ENCODE measurements at regions not wholly inside any gene's neighbourhood (a gene's known extent, or its start where the extent isn't known, plus 50 kb on each side); places are given as distances from the start of the nearest gene placed in this dataset.

GRCh38 chr4:129901205-129901604 lies 805.3 kb downstream of the C4orf33 start:
- Histone ChIP-seq H3K9ac (ENCODE audit: insufficient read depth in 1 of 2, low read length in 2 of 2) (no peak overlapping the region), H3K4me1 (ENCODE audit: control insufficient read depth in 5 of 5, insufficient read depth in 5 of 5, low read length in 5 of 5) (no peaks in the 10 kb centered on the region), H3K27ac (ENCODE audit: low read depth in 1 of 2, low read length in 1 of 2) (no peak overlapping the region), H3K27me3 (ENCODE audit: control insufficient read depth in 3 of 3, insufficient read depth in 3 of 3, low read length in 2 of 3) (no peaks in the 10 kb centered on the region), H3K4me3 (no peak overlapping the region), H3K36me3 (ENCODE audit: control insufficient read depth in 4 of 4, insufficient read depth in 4 of 4, low read length in 4 of 4) (no peaks in the 10 kb centered on the region), H3K9me3 (ENCODE audit: control insufficient read depth in 4 of 4, insufficient read depth in 3 of 4, low read length in 3 of 4) (no peaks in the 10 kb centered on the region)
- DNase-seq (no peak), ATAC-seq (ENCODE audit: insufficient read depth, low FRiP score) (no peak)
- no peak for TF ChIP-seq CTCF (IDR thresholded peaks at IDR 0.05; ENCODE audit: control extremely low read depth, extremely low read depth)
- WGBS, 2 donors = 35 to 46% methylated on average over 1 of the region's 1 CpG

DNA sequence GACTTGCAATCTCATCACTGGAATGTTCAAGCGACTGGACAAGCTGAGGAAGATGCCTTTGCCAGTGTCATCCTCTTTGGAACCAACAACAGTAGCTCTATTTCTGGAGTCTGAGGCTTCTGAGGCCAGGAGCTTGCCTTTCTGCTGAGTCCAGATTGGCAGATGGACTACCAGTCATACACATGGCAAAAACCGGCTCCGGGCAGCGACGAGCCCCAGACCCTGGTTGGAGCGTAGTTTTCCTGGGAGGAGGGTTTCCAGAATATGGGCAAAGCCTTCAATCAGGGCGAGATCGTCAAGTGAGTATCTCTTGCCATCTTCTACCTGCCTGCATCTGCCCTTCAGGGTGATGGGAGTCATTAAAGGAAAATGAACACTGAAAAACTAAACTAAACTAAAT lies 807.9 kb downstream of the C4orf33 start:
- H3K9ac ChIP-seq (ENCODE audit: insufficient read depth in 1 of 2, low read length in 2 of 2) = no peak overlapping the region
- DNase-seq = no peak
- ATAC-seq (ENCODE audit: insufficient read depth, low FRiP score) = no peak
- no peaks in the 10 kb centered on the region for H3K4me1 ChIP-seq (ENCODE audit: control insufficient read depth in 5 of 5, insufficient read depth in 5 of 5, low read length in 5 of 5)
- H3K36me3 ChIP-seq (ENCODE audit: control insufficient read depth in 4 of 4, insufficient read depth in 4 of 4, low read length in 4 of 4) = no peaks in the 10 kb centered on the region
- WGBS, 2 donors = 94% methylated on average over 8 of the region's 8 CpGs
- H3K27ac ChIP-seq (ENCODE audit: low read depth in 1 of 2, low read length in 1 of 2) = no peak overlapping the region
- H3K4me3 ChIP-seq = no peak overlapping the region
- TF ChIP-seq CTCF (IDR thresholded peaks at IDR 0.05; ENCODE audit: control extremely low read depth, extremely low read depth) = no peak
- no peaks in the 10 kb centered on the region for H3K9me3 ChIP-seq (ENCODE audit: control insufficient read depth in 4 of 4, insufficient read depth in 3 of 4, low read length in 3 of 4)
- H3K27me3 ChIP-seq (ENCODE audit: control insufficient read depth in 3 of 3, insufficient read depth in 3 of 3, low read length in 2 of 3) = no peaks in the 10 kb centered on the region

- Histone ChIP-seq H3K4me3 (no peak overlapping the region), H3K27ac (ENCODE audit: low read depth in 1 of 2, low read length in 1 of 2) (no peak overlapping the region), H3K4me1 (ENCODE audit: control insufficient read depth in 5 of 5, insufficient read depth in 5 of 5, low read length in 5 of 5) (no peaks in the 10 kb centered on the region), H3K36me3 (ENCODE audit: control insufficient read depth in 4 of 4, insufficient read depth in 4 of 4, low read length in 4 of 4) (no peaks in the 10 kb centered on the region), H3K9me3 (ENCODE audit: control insufficient read depth in 4 of 4, insufficient read depth in 3 of 4, low read length in 3 of 4) (peaks cover 0 to 3% (median 0%) of the 10 kb centered on the region in 4 donors), H3K9ac (ENCODE audit: insufficient read depth in 1 of 2, low read length in 2 of 2) (no peak overlapping the region), H3K27me3 (ENCODE audit: control insufficient read depth in 3 of 3, insufficient read depth in 3 of 3, low read length in 2 of 3) (no peaks in the 10 kb centered on the region)
- 37 to 58% methylated on average over 1 of the region's 1 CpG for WGBS, 2 donors
- TF ChIP-seq CTCF (IDR thresholded peaks at IDR 0.05; ENCODE audit: control extremely low read depth, extremely low read depth) = no peak
- no peak for ATAC-seq (ENCODE audit: insufficient read depth, low FRiP score)
- no peak for DNase-seq
These were observed 809.3 kb downstream of the C4orf33 start for GRCh38 chr4:129905256-129905655.

DNA sequence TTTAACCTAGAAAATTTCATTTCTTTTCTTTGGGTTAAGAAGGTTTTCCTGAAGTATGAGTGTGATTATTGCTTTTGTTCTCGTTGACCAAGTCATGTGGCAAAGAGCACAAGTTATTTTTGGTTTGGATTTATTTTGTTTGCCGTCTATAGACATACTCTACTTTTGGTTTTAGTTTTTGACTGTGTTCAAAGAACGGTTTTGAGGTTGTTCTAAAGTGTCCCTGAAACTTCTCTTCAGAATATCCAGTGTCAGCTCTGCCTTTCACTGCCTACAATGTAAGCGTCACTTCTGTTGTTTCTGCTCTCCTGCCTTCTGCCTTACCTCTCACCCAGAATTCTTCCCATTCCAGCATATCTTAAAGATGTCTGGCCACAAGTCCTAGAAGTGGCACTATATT lies 812.2 kb downstream of the C4orf33 start:
- peaks cover 0 to 3% (median 0%) of the 10 kb centered on the region in 4 donors for H3K9me3 ChIP-seq (ENCODE audit: control insufficient read depth in 4 of 4, insufficient read depth in 3 of 4, low read length in 3 of 4)
- no peak overlapping the region for H3K9ac ChIP-seq (ENCODE audit: insufficient read depth in 1 of 2, low read length in 2 of 2)
- no peaks in the 10 kb centered on the region for H3K4me1 ChIP-seq (ENCODE audit: control insufficient read depth in 5 of 5, insufficient read depth in 5 of 5, low read length in 5 of 5)
- no peak for TF ChIP-seq CTCF (IDR thresholded peaks at IDR 0.05; ENCODE audit: control extremely low read depth, extremely low read depth)
- H3K4me3 ChIP-seq = no peak overlapping the region
- 70 to 73% methylated on average over 4 of the region's 4 CpGs for WGBS, 2 donors
- ATAC-seq (ENCODE audit: insufficient read depth, low FRiP score) = no peak
- H3K27ac ChIP-seq (ENCODE audit: low read depth in 1 of 2, low read length in 1 of 2) = no peak overlapping the region
- H3K27me3 ChIP-seq (ENCODE audit: control insufficient read depth in 3 of 3, insufficient read depth in 3 of 3, low read length in 2 of 3) = no peaks in the 10 kb centered on the region
- DNase-seq = no peak
- H3K36me3 ChIP-seq (ENCODE audit: control insufficient read depth in 4 of 4, insufficient read depth in 4 of 4, low read length in 4 of 4) = no peaks in the 10 kb centered on the region

Data from lung (tissue), 11 donors.